Mesenchymal stem cell (in vitro differentiated cells and primary cell): ENCODE measurements at regions not wholly inside any gene's neighbourhood (a gene's known extent, or its start where the extent isn't known, plus 50 kb on each side); places are given as distances from the start of the nearest gene placed in this dataset.

ENCODE experiments used
- DNase-seq: peaks from one replicate; pipeline ENCODE4 v3.0.0-alpha.2; 2013
- H2AFZ ChIP-seq: one replicate; pipeline ENCODE4 v1.6.1; 2013; ENCODE audit warnings: low read depth, mild to moderate bottlenecking, control low read depth, inconsistent platforms, low read length, moderate library complexity
- H2AK5ac ChIP-seq: 2 replicates; pipeline ENCODE4 v1.6.1; 2013; ENCODE audit warnings: low read length, moderate library complexity, mild to moderate bottlenecking, inconsistent platforms; ENCODE audit not compliant: severe bottlenecking
- H2BK120ac ChIP-seq: one replicate; pipeline ENCODE4 v1.6.1; 2013; ENCODE audit warnings: low read depth, mild to moderate bottlenecking, inconsistent platforms, low read length, moderate library complexity
- H2BK12ac ChIP-seq, 2 experiments: one replicate each; pipeline ENCODE4 v1.6.1; 2013; ENCODE audit warnings: inconsistent platforms in 2 of 2, low read length in 2 of 2, mild to moderate bottlenecking in 2 of 2, moderate library complexity in 2 of 2, control low read depth in 1 of 2
- H2BK15ac ChIP-seq: one replicate; pipeline ENCODE4 v1.6.1; 2013; ENCODE audit warnings: mild to moderate bottlenecking, low read depth, inconsistent platforms; ENCODE audit not compliant: poor library complexity, severe bottlenecking
- H2BK5ac ChIP-seq: 2 replicates; pipeline ENCODE4 v1.6.1; 2013; ENCODE audit warnings: low read depth, mild to moderate bottlenecking, low read length, control low read depth, inconsistent platforms; ENCODE audit not compliant: poor library complexity, severe bottlenecking
- H3K14ac ChIP-seq, 2 experiments: one replicate each; pipeline ENCODE4 v1.6.1; 2013; ENCODE audit warnings: inconsistent platforms in 2 of 2, low read length in 2 of 2, control low read depth in 1 of 2, mild to moderate bottlenecking in 1 of 2, moderate library complexity in 1 of 2
- H3K18ac ChIP-seq, 2 experiments: one replicate each; pipeline ENCODE4 v1.6.1; 2013; ENCODE audit warnings: inconsistent platforms in 2 of 2, low read length in 2 of 2, control low read depth in 1 of 2, low read depth in 1 of 2, mild to moderate bottlenecking in 1 of 2
- H3K23ac ChIP-seq, 2 experiments: one replicate each; pipeline ENCODE4 v1.6.1; 2013; ENCODE audit warnings: inconsistent platforms in 2 of 2, low read length in 2 of 2, mild to moderate bottlenecking in 2 of 2, moderate library complexity in 2 of 2, control low read depth in 1 of 2
- H3K27ac ChIP-seq: 2 replicates; pipeline ENCODE4 v1.5.1; 2013; ENCODE audit warnings: mild to moderate bottlenecking, moderate library complexity, low read length, control low read depth, inconsistent platforms; ENCODE audit not compliant: poor library complexity, severe bottlenecking
- H3K27me3 ChIP-seq, 2 experiments: 2 replicates each; pipeline versions ENCODE4 v1.6.1 to v1.7.0; 2013; ENCODE audit warnings: low read length in 2 of 2, mild to moderate bottlenecking in 2 of 2, moderate library complexity in 2 of 2, control low read depth in 1 of 2, inconsistent platforms in 1 of 2; ENCODE audit not compliant: control insufficient read depth in 1 of 2, insufficient read depth in 1 of 2
- H3K36me3 ChIP-seq, 2 experiments: 2 replicates each; pipeline versions ENCODE4 v1.6.1 to v1.7.0; 2013; ENCODE audit warnings: low read length in 2 of 2, control low read depth in 1 of 2, inconsistent platforms in 1 of 2, low read depth in 1 of 2, mild to moderate bottlenecking in 1 of 2; ENCODE audit not compliant: insufficient read depth in 2 of 2, control insufficient read depth in 1 of 2
- H3K4ac ChIP-seq, 2 experiments: one replicate each; pipeline ENCODE4 v1.6.1; 2013; ENCODE audit warnings: inconsistent platforms in 2 of 2, low read length in 2 of 2, mild to moderate bottlenecking in 2 of 2, moderate library complexity in 2 of 2, control low read depth in 1 of 2, low read depth in 1 of 2
- H3K4me1 ChIP-seq: 2 replicates; pipeline ENCODE4 v1.6.1; 2013; ENCODE audit warnings: low read depth, low read length, control low read depth; ENCODE audit not compliant: control insufficient read depth, insufficient read depth
- H3K4me2 ChIP-seq: 2 replicates; pipeline ENCODE4 v1.6.1; 2013; ENCODE audit warnings: low read length, mild to moderate bottlenecking, inconsistent platforms; ENCODE audit not compliant: poor library complexity, severe bottlenecking
- H3K4me3 ChIP-seq, 2 experiments: 2 replicates each; pipeline versions ENCODE4 v1.5.1 to v1.7.0; 2013; ENCODE audit warnings: low read length in 2 of 2, mild to moderate bottlenecking in 2 of 2, control low read depth in 1 of 2, low read depth in 1 of 2; ENCODE audit not compliant: insufficient read depth in 1 of 2
- H3K79me1 ChIP-seq: replicated peaks from 2 replicates; pipeline ENCODE4 v1.6.1; 2013; ENCODE audit warnings: mild to moderate bottlenecking, control low read depth, low read length, inconsistent platforms; ENCODE audit not compliant: poor library complexity, severe bottlenecking
- H3K9ac ChIP-seq: 2 replicates; pipeline ENCODE4 v1.7.0; 2013; ENCODE audit warnings: mild to moderate bottlenecking, low read length, moderate library complexity
- H3K9me3 ChIP-seq: 2 replicates; pipeline ENCODE4 v1.7.0; 2013; ENCODE audit warnings: mild to moderate bottlenecking, low read length; ENCODE audit not compliant: control insufficient read depth
- H4K8ac ChIP-seq: one replicate; pipeline ENCODE4 v1.6.1; 2013; ENCODE audit warnings: inconsistent platforms, mild to moderate bottlenecking, low read length, moderate library complexity
- H4K91ac ChIP-seq: one replicate; pipeline ENCODE4 v1.6.1; 2013; ENCODE audit warnings: mild to moderate bottlenecking, low read length, inconsistent platforms
- WGBS: methylation state at CpG from one replicate; pipeline ENCODE4 v1.1.7; 2013; ENCODE audit warnings: mixed read lengths; 5-methylcytosine and 5-hydroxymethylcytosine counted together

- Histone ChIP-seq H3K36me3 (no peaks in the 10 kb centered on the region), H3K27me3 (peaks cover 0 to 7% of the 10 kb centered on the region in 2 experiments), H3K27ac (no peak overlapping the region), H3K18ac (no peak overlapping the region), H3K4me3 (no peak overlapping the region), H4K91ac (no peak overlapping the region), H3K23ac (no peak overlapping the region), H3K4me1 (no peaks in the 10 kb centered on the region), H2BK5ac (no peak overlapping the region), H2AFZ (no peak overlapping the region), H4K8ac (no peak overlapping the region), H3K9me3 (peaks cover 5% of the 10 kb centered on the region), H3K79me1 (no peaks in the 10 kb centered on the region), H2BK120ac (no peak overlapping the region), H2BK12ac (no peak overlapping the region), H3K4ac (no peak overlapping the region), H3K9ac (no peak overlapping the region), H3K14ac (no peak overlapping the region), H2BK15ac (no peak overlapping the region), H3K4me2 (no peak overlapping the region), H2AK5ac (no peak overlapping the region)
- WGBS = 64% methylated on average over 3 of the region's 3 CpGs
- no peak for DNase-seq
Measured at GRCh38 chr16:80915079-80915450, 91.6 kb downstream of the CMC2 start.

GRCh38 chr16:80914379-80915078, 92.2 kb downstream of the CMC2 start:
- Histone ChIP-seq H3K4me2 (no peak overlapping the region), H3K23ac (no peak overlapping the region), H3K4me1 (no peaks in the 10 kb centered on the region), H2BK15ac (no peak overlapping the region), H3K18ac (no peak overlapping the region), H4K91ac (no peak overlapping the region), H3K79me1 (no peaks in the 10 kb centered on the region), H3K9me3 (peaks cover 5% of the 10 kb centered on the region), H2AFZ (no peak overlapping the region), H4K8ac (no peak overlapping the region), H3K4ac (no peak overlapping the region), H3K27me3 (peaks cover 0 to 7% of the 10 kb centered on the region in 2 experiments), H3K36me3 (no peaks in the 10 kb centered on the region), H2BK5ac (no peak overlapping the region), H3K4me3 (no peak overlapping the region), H3K27ac (no peak overlapping the region), H2AK5ac (no peak overlapping the region), H2BK120ac (no peak overlapping the region), H2BK12ac (no peak overlapping the region), H3K14ac (no peak overlapping the region), H3K9ac (no peak overlapping the region)
- no peak for DNase-seq
- 88% methylated on average over 10 of the region's 10 CpGs for WGBS

GRCh38 chr16:80913397-80913796, 93.3 kb downstream of the CMC2 start:
- no peak overlapping the region for H3K18ac ChIP-seq
- no peaks in the 10 kb centered on the region for H3K79me1 ChIP-seq
- H3K9me3 ChIP-seq = peaks cover 5% of the 10 kb centered on the region
- H3K27ac ChIP-seq = no peak overlapping the region
- H2BK5ac ChIP-seq = no peak overlapping the region
- H3K4me1 ChIP-seq = no peaks in the 10 kb centered on the region
- no peak overlapping the region for H3K4ac ChIP-seq
- no peaks in the 10 kb centered on the region for H3K36me3 ChIP-seq
- no peak for DNase-seq
- no peak overlapping the region for H2AFZ ChIP-seq
- H3K27me3 ChIP-seq = peaks cover 0 to 7% of the 10 kb centered on the region in 2 experiments
- no peak overlapping the region for H4K91ac ChIP-seq
- no peak overlapping the region for H2AK5ac ChIP-seq
- H2BK15ac ChIP-seq = no peak overlapping the region
- 92% methylated on average over 2 of the region's 4 CpGs for WGBS
- no peak overlapping the region for H2BK120ac ChIP-seq
- no peak overlapping the region for H2BK12ac ChIP-seq
- no peak overlapping the region for H3K4me3 ChIP-seq
- H3K23ac ChIP-seq = no peak overlapping the region
- no peak overlapping the region for H3K9ac ChIP-seq
- no peak overlapping the region for H3K14ac ChIP-seq
- H4K8ac ChIP-seq = no peak overlapping the region
- H3K4me2 ChIP-seq = no peak overlapping the region

- Histone ChIP-seq H3K36me3 (no peaks in the 10 kb centered on the region), H3K9ac (no peak overlapping the region), H3K4ac (no peak overlapping the region), H3K4me1 (no peaks in the 10 kb centered on the region), H2AFZ (no peak overlapping the region), H3K4me3 (no peak overlapping the region), H2BK15ac (no peak overlapping the region), H4K8ac (no peak overlapping the region), H3K14ac (no peak overlapping the region), H4K91ac (no peak overlapping the region), H3K9me3 (peaks cover 5% of the 10 kb centered on the region), H2BK12ac (no peak overlapping the region), H3K18ac (no peak overlapping the region), H2AK5ac (no peak overlapping the region), H3K27ac (no peak overlapping the region), H2BK120ac (no peak overlapping the region), H3K4me2 (no peak overlapping the region), H3K23ac (no peak overlapping the region), H3K27me3 (peaks cover 3 to 7% of the 10 kb centered on the region in 2 experiments), H3K79me1 (no peaks in the 10 kb centered on the region), H2BK5ac (no peak overlapping the region)
- WGBS = 49% methylated on average over 4 of the region's 4 CpGs
- DNase-seq = no peak
Measured at GRCh38 chr16:80912651-80913050, 94.0 kb downstream of the CMC2 start.
